OCI-LY7 (cell line): ENCODE measurements at regions not wholly inside any gene's neighbourhood (a gene's known extent, or its start where the extent isn't known, plus 50 kb on each side); places are given as distances from the start of the nearest gene placed in this dataset.

Experiments used
- BruUV-seq: library from RNA; stranded (reverse); fragments of 400-500 nt; replicated peaks from 2 replicates; lab custom pipeline; 2021; lab: Mats Ljungman, UMichigan
- CTCF ChIA-PET: fragments of 300-600 bp; sonication (Branson Sonifier 250); formaldehyde crosslinking; loops from one replicate; lab custom pipeline; 2022; ENCODE audit warnings: antibody characterized with exemption; ENCODE audit not compliant: unreplicated experiment; lab: Charles Lee
- POLR2A ChIA-PET: fragments of 300-600 bp; sonication (Branson Sonifier 250); formaldehyde crosslinking; loops from one replicate; lab custom pipeline; 2022; ENCODE audit warnings: antibody characterized with exemption; lab: Charles Lee
- DNase-seq: peaks from one replicate; pipeline ENCODE4 v3.0.0-alpha.2; 2015; ENCODE audit warnings: low spot score
- H2AFZ ChIP-seq: fragments of 200-600 bp; sonication (generic), shearing (Covaris generic); 2 replicates; pipeline ENCODE4 v1.6.1; 2014; ENCODE audit warnings: mild to moderate bottlenecking, antibody characterized with exemption, low read length, moderate library complexity
- H3K27ac ChIP-seq: fragments of 200-600 bp; sonication (generic); 2 replicates; pipeline ENCODE4 v1.5.1; 2014; ENCODE audit warnings: mixed run types, low read depth, mild to moderate bottlenecking, moderate library complexity, low read length, inconsistent platforms; ENCODE audit not compliant: poor library complexity, severe bottlenecking
- H3K36me3 ChIP-seq: fragments of 200-600 bp; sonication (generic); 2 replicates; pipeline ENCODE4 v1.6.1; 2014; ENCODE audit warnings: mild to moderate bottlenecking, antibody characterized with exemption, low read length, moderate library complexity, mixed read lengths; ENCODE audit not compliant: insufficient read depth
- H3K4me1 ChIP-seq: fragments of 200-600 bp; sonication (generic); 2 replicates; pipeline ENCODE4 v1.5.1; 2014; ENCODE audit warnings: mild to moderate bottlenecking, low read length; ENCODE audit not compliant: insufficient read depth, poor library complexity, severe bottlenecking
- H3K4me2 ChIP-seq: fragments of 200-600 bp; sonication (generic); 2 replicates; pipeline ENCODE4 v1.6.1; 2014; ENCODE audit warnings: mild to moderate bottlenecking, low read length
- H3K4me3 ChIP-seq: fragments of 200-600 bp; sonication (generic); 2 replicates; pipeline ENCODE4 v1.5.1; 2014; ENCODE audit warnings: mild to moderate bottlenecking, low read depth, low read length; ENCODE audit not compliant: poor library complexity, severe bottlenecking
- H3K79me2 ChIP-seq: fragments of 200-600 bp; sonication (generic); 2 replicates; pipeline ENCODE4 v1.6.1; 2016; ENCODE audit warnings: low read depth, mild to moderate bottlenecking, low read length, moderate library complexity, mixed read lengths; ENCODE audit not compliant: insufficient read depth
- H3K9me2 ChIP-seq: fragments of 200-600 bp; sonication (generic); 2 replicates; pipeline ENCODE4 v1.6.1; 2016; ENCODE audit warnings: mild to moderate bottlenecking, low read length, mixed read lengths; ENCODE audit not compliant: insufficient read depth
- H3K9me3 ChIP-seq: fragments of 200-600 bp; sonication (generic); 2 replicates; pipeline ENCODE4 v1.6.1; 2014; ENCODE audit warnings: mild to moderate bottlenecking, mixed run types, low read length, mixed read lengths
- H4K20me1 ChIP-seq: fragments of 200-600 bp; sonication (generic); 2 replicates; pipeline ENCODE4 v1.6.1; 2014; ENCODE audit warnings: mild to moderate bottlenecking, antibody characterized with exemption, low read length, moderate library complexity, mixed read lengths; ENCODE audit not compliant: insufficient read depth
- CTCF ChIP-seq: fragments of 200-600 bp; sonication (generic); conservative IDR thresholded peaks from 2 replicates; pipeline ENCODE4 v1.5.1; 2014; ENCODE audit warnings: mild to moderate bottlenecking, antibody characterized with exemption, low read length, moderate library complexity, mixed read lengths
- EZH2phosphoT487 ChIP-seq: fragments of 200-600 bp; sonication (generic); IDR thresholded peaks from 2 replicates; pipeline ENCODE4 v1.6.1; 2018; ENCODE audit warnings: low read depth, borderline replicate concordance, mild to moderate bottlenecking, mixed run types, antibody characterized with exemption, low read length, moderate library complexity, mixed read lengths
- intact Hi-C: fragments of 100-400 bp; cut with micrococcal nuclease; formaldehyde crosslinking; loops from one replicate; pipeline ENCODE4 v1.10.0; 2022; ENCODE audit not compliant: unreplicated experiment

- H3K4me3 ChIP-seq, result no peak overlapping the region
- POLR2A ChIA-PET, result no interaction called here
- no peak overlapping the region for H3K27ac ChIP-seq
- BruUV-seq, result no TSS peak
- DNase-seq, result no peak
- H3K9me3 ChIP-seq, result no peaks in the 10 kb centered on the region
- no peaks in the 10 kb centered on the region for H3K79me2 ChIP-seq
- H4K20me1 ChIP-seq, result no peaks in the 10 kb centered on the region
- no peaks in the 10 kb centered on the region for H3K9me2 ChIP-seq
- no peaks in the 10 kb centered on the region for H3K36me3 ChIP-seq
- no peak overlapping the region for H3K4me2 ChIP-seq
- intact Hi-C loops, result no loop called here
- CTCF ChIA-PET, result interaction anchor here (0.6 kb wide), 1 partner anchor 122 kb away, joined by 3 read pairs; no protein-coding TSS in a partner anchor
- no peak overlapping the region for H2AFZ ChIP-seq
- TF ChIP-seq CTCF (no peak), EZH2phosphoT487 (no peak)
- H3K4me1 ChIP-seq, result no peaks in the 10 kb centered on the region
Measured at GRCh38 chr2:129883121-129883520, 96.3 kb upstream of the RAB6C start.

DNA sequence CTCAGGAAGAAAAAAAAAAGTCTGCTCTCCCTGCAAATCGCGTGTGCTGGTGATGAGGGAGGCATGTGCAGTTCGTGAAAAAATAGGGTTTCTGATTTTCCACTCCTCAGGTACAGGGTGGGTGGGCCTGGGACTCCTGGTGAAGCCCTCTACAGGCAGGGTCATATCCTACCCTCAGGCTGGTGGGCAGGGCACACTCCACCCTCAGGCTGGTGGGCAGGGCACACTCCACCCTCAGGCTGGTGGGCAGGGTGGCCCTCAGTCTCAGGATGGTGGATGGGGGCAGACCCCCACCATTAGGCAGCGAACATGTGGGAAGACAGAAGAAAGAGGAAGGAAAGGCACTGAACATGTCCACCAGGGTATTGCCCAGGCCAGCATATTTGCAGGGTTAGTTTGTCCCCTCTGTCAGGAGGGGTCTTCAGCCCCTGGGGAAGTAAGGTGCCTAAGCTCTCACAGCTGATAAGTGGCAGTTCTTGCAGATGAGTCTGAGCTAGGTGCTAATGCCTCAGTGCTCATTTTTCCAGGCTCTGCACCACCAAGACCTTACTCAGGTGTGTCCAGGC is 95.2 kb upstream of the RAB6C start:
- H3K4me2 ChIP-seq, result no peak overlapping the region
- H3K36me3 ChIP-seq, result no peaks in the 10 kb centered on the region
- H3K27ac ChIP-seq, result no peak overlapping the region
- H3K9me3 ChIP-seq, result no peaks in the 10 kb centered on the region
- H4K20me1 ChIP-seq, result no peaks in the 10 kb centered on the region
- intact Hi-C loops, result no loop called here
- POLR2A ChIA-PET, result interaction anchor here (0.7 kb wide), 1 partner anchor 429 kb away, joined by 3 read pairs; no protein-coding TSS in a partner anchor
- no peak overlapping the region for H2AFZ ChIP-seq
- H3K79me2 ChIP-seq, result no peaks in the 10 kb centered on the region
- no peak for DNase-seq
- CTCF ChIA-PET, result no interaction called here
- no peak for TF ChIP-seq CTCF
- TF ChIP-seq EZH2phosphoT487, result no peak
- no peak overlapping the region for H3K4me3 ChIP-seq
- H3K4me1 ChIP-seq, result no peaks in the 10 kb centered on the region
- BruUV-seq, result no TSS peak
- no peaks in the 10 kb centered on the region for H3K9me2 ChIP-seq

DNA sequence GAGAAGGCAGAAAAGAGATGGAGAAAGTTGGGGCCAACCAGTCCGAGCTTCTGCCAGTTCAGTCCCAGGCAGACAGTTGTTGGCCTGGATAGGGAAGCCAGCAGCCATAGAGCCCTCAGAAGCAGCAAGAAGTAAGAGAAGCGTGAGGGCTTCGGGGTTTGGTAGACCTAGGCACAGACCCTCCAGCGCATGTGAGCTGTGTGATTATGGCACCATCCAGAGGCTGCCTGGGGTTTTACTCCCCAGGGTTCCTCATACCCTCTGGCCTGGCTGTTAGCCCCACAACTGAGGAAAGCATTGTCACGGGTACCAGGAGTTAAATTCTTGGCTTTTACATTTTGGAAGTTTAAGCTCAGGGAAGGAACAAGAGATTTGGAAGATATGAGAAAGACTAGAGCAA is 93.7 kb upstream of the RAB6C start:
- BruUV-seq, result no TSS peak

More for the DNA sequence above, 93.7 kb upstream of the RAB6C start:
- Histone ChIP-seq H3K9me2 (no peaks in the 10 kb centered on the region), H3K79me2 (no peaks in the 10 kb centered on the region), H3K4me1 (no peaks in the 10 kb centered on the region), H3K36me3 (no peaks in the 10 kb centered on the region), H4K20me1 (no peaks in the 10 kb centered on the region), H2AFZ (no peak overlapping the region), H3K27ac (no peak overlapping the region), H3K9me3 (no peaks in the 10 kb centered on the region), H3K4me2 (no peak overlapping the region), H3K4me3 (no peak overlapping the region)
- TF ChIP-seq EZH2phosphoT487 (no peak), CTCF (peak; percentile 49)
- peak; percentile 19 for DNase-seq
- ChIA-PET POLR2A (interaction anchor here (0.8 kb wide), 1 partner anchor 9 kb away, joined by 3 read pairs; no protein-coding TSS in a partner anchor), CTCF (no interaction called here)
- intact Hi-C loops, result no loop called here
